SK-N-SH treated with all-trans-retinoic acid at 6 μM for 48 hours (cell line): ENCODE measurements at regions not wholly inside any gene's neighbourhood (a gene's known extent, or its start where the extent isn't known, plus 50 kb on each side); places are given as distances from the start of the nearest gene placed in this dataset.

Experiments
- ATAC-seq: fragments of 200-7000 bp; cut with Tn5 transposase; 3 replicates; pipeline ENCODE4 v1.9.1; 2020; ENCODE audit warnings: mild to moderate bottlenecking, moderate library complexity
- ARNTL ChIP-seq: fragments of 450-650 bp; formaldehyde crosslinking; IDR thresholded peaks from 2 replicates; pipeline ENCODE4 v1.5.0; 2020; ENCODE audit warnings: low read depth, mild to moderate bottlenecking, moderate library complexity, borderline replicate concordance
- CREB5 ChIP-seq: fragments of 250-450 bp; sonication (Bioruptor Pico); IDR thresholded peaks from 2 replicates; pipeline ENCODE4 v1.5.1; 2020; ENCODE audit warnings: low read depth, mild to moderate bottlenecking, moderate library complexity
- CSDC2 ChIP-seq: fragments of 250-450 bp; sonication (Bioruptor Pico); IDR thresholded peaks from 2 replicates; pipeline ENCODE4 v1.5.0; 2020; ENCODE audit warnings: mild to moderate bottlenecking, moderate library complexity
- CSRNP3 ChIP-seq: fragments of 250-450 bp; sonication (Bioruptor Pico); IDR thresholded peaks from 2 replicates; pipeline ENCODE4 v1.5.1; 2021; ENCODE audit warnings: mild to moderate bottlenecking, moderate library complexity
- ESRRG ChIP-seq: fragments of 250-450 bp; sonication (Bioruptor Pico); IDR thresholded peaks from 2 replicates; pipeline ENCODE4 v1.6.1; 2021; ENCODE audit warnings: mild to moderate bottlenecking
- GLIS3 ChIP-seq: fragments of 250-450 bp; sonication (Bioruptor Pico); IDR thresholded peaks from 2 replicates; pipeline ENCODE4 v1.5.0; 2020; ENCODE audit warnings: mild to moderate bottlenecking, moderate library complexity
- ISL1 ChIP-seq: fragments of 250-450 bp; sonication (Bioruptor Pico); IDR thresholded peaks from 2 replicates; pipeline ENCODE4 v2.1.2; 2022; ENCODE audit warnings: mild to moderate bottlenecking, moderate library complexity
- OSR1 ChIP-seq: fragments of 250-450 bp; sonication (Bioruptor Pico); IDR thresholded peaks from 2 replicates; pipeline ENCODE4 v1.8.0; 2022; ENCODE audit warnings: moderate library complexity, mild to moderate bottlenecking, inconsistent platforms
- POU6F1 ChIP-seq: fragments of 250-450 bp; sonication (Bioruptor Pico); IDR thresholded peaks from 2 replicates; pipeline ENCODE4 v1.8.0; 2021; ENCODE audit warnings: low read depth, mild to moderate bottlenecking, moderate library complexity, borderline replicate concordance
- PPARA ChIP-seq: fragments of 250-450 bp; sonication (Bioruptor Pico); IDR thresholded peaks from 2 replicates; pipeline ENCODE4 v1.5.0; 2020; ENCODE audit warnings: mild to moderate bottlenecking, borderline replicate concordance
- RARB ChIP-seq: fragments of 250-450 bp; sonication (Bioruptor Pico); IDR thresholded peaks from 2 replicates; pipeline ENCODE4 v1.8.0; 2021; ENCODE audit warnings: mild to moderate bottlenecking, moderate library complexity
- SNAI2 ChIP-seq: fragments of 250-450 bp; sonication (Bioruptor Pico); IDR thresholded peaks from 2 replicates; pipeline ENCODE4 v1.5.0; 2020; ENCODE audit warnings: mild to moderate bottlenecking, moderate library complexity
- TCF4 ChIP-seq: fragments of 250-450 bp; sonication (Bioruptor Pico); IDR thresholded peaks from 2 replicates; pipeline ENCODE4 v1.8.0; 2021; ENCODE audit warnings: mild to moderate bottlenecking, moderate library complexity, borderline replicate concordance
- TSHZ2 ChIP-seq: fragments of 250-450 bp; sonication (Bioruptor Pico); IDR thresholded peaks from 2 replicates; pipeline ENCODE4 v1.5.0; 2020; ENCODE audit warnings: mild to moderate bottlenecking, moderate library complexity
- ZC3H10 ChIP-seq: fragments of 250-450 bp; sonication (Bioruptor Pico); IDR thresholded peaks from 2 replicates; pipeline ENCODE4 v1.5.1; 2021; ENCODE audit warnings: mild to moderate bottlenecking, moderate library complexity
- ZFP3 ChIP-seq: fragments of 250-450 bp; sonication (Bioruptor Pico); IDR thresholded peaks from 2 replicates; pipeline ENCODE4 v1.5.0; 2020; ENCODE audit warnings: mild to moderate bottlenecking, moderate library complexity
- ZFP30 ChIP-seq: fragments of 450-650 bp; formaldehyde crosslinking; IDR thresholded peaks from 2 replicates; pipeline ENCODE4 v1.5.0; 2022; ENCODE audit warnings: mild to moderate bottlenecking, moderate library complexity
- ZNF565 ChIP-seq: fragments of 450-650 bp; formaldehyde crosslinking; conservative IDR thresholded peaks from 2 replicates; pipeline ENCODE4 v1.5.0; 2020; ENCODE audit warnings: low read depth, mild to moderate bottlenecking, moderate library complexity
- ZNF70 ChIP-seq: fragments of 450-650 bp; formaldehyde crosslinking; IDR thresholded peaks from 2 replicates; pipeline ENCODE4 v1.5.0; 2020; ENCODE audit warnings: mild to moderate bottlenecking, moderate library complexity

GRCh38 chr3:182609575-182610156, 183.6 kb upstream of the ATP11B start:
- no peak for ATAC-seq
- TF ChIP-seq ZFP3 (CRISPR knock-in tag) (no peak), ISL1 (CRISPR knock-in tag) (peak; percentile 69)

GRCh38 chr3:182612332-182612731, 181.0 kb upstream of the ATP11B start:
- ATAC-seq: no peak
- no peak for TF ChIP-seq ZNF565 (CRISPR knock-in tag)
- no peak for TF ChIP-seq ZFP3 (CRISPR knock-in tag)
- no peak for TF ChIP-seq ZFP30 (CRISPR knock-in tag)
- no peak for TF ChIP-seq PPARA (CRISPR knock-in tag)
- no peak for TF ChIP-seq SNAI2 (CRISPR knock-in tag)
- no peak for TF ChIP-seq ARNTL (CRISPR knock-in tag)
- TF ChIP-seq TCF4 (CRISPR knock-in tag): no peak
- no peak for TF ChIP-seq CREB5 (CRISPR knock-in tag)
- no peak for TF ChIP-seq ISL1 (CRISPR knock-in tag)
- no peak for TF ChIP-seq TSHZ2
- TF ChIP-seq CSDC2 (CRISPR knock-in tag): no peak
- TF ChIP-seq GLIS3 (CRISPR knock-in tag): no peak
- no peak for TF ChIP-seq POU6F1 (CRISPR knock-in tag)
- TF ChIP-seq RARB (CRISPR knock-in tag): no peak

- TF ChIP-seq CSRNP3 (no peak), CREB5 (CRISPR knock-in tag) (no peak), RARB (CRISPR knock-in tag) (no peak), GLIS3 (CRISPR knock-in tag) (no peak), OSR1 (CRISPR knock-in tag) (no peak), ESRRG (no peak), ZNF70 (CRISPR knock-in tag) (no peak), ZFP3 (CRISPR knock-in tag) (no peak), CSDC2 (CRISPR knock-in tag) (no peak), ZC3H10 (no peak), TCF4 (CRISPR knock-in tag) (no peak), ZNF565 (CRISPR knock-in tag) (no peak), ZFP30 (CRISPR knock-in tag) (no peak)
- no peak for ATAC-seq
These were observed 175.8 kb upstream of the ATP11B start for GRCh38 chr3:182617500-182617899.
